Right kidney (tissue), 1 donor: ENCODE measurements at regions not wholly inside any gene's neighbourhood (a gene's known extent, or its start where the extent isn't known, plus 50 kb on each side); places are given as distances from the start of the nearest gene placed in this dataset.
"Not testable (repeated sequence)": the region's sequence is repeated elsewhere in the genome, so short reads cannot be mapped to it uniquely, and the experiment has no call there.

Source experiments
- DNase-seq: peaks from one replicate; pipeline ENCODE4 v3.0.0-alpha.2; 2016

GRCh38 chr2:40700231-40700954, 248.5 kb upstream of the SLC8A1 start:
- DNase-seq = no peak

DNA sequence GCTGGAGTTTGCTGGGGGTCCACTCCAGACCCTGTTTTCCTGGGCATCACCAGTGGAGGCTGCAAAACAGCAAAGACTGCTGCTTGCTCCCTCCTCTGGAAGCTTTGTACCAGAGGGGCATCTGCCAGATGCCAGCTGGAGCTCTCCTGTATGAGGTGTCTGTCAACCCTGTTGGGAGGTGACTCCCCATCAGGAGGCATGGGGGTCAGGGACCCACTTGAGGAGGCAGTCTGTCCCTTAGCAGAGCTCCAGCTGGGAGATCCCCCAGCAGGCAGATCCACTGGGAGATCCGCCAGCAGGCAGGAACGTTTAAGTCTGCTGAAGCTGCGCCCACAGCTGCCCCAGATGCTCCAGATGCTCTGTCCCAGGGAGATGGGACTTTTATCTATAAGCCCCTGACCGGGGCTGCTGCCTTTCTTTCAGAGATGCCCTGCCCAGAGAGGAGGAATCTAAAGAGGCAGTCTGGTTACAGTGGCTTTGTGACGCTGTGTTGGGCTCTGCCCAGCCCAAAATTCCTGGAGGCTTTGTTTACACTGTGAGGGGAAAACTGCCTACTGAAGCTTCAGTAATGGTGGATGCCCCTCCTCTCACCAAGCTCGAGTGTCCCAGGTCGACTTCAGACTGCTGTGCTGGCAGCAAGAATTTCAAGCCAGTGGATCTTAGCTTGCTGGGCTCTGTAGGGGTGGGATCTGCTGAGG, 260.5 kb upstream of the SLC8A1 start:
- DNase-seq = not testable (repeated sequence)

- DNase-seq = no peak
Measured at GRCh38 chr2:40716879-40717278, 265.0 kb upstream of the SLC8A1 start.

DNA sequence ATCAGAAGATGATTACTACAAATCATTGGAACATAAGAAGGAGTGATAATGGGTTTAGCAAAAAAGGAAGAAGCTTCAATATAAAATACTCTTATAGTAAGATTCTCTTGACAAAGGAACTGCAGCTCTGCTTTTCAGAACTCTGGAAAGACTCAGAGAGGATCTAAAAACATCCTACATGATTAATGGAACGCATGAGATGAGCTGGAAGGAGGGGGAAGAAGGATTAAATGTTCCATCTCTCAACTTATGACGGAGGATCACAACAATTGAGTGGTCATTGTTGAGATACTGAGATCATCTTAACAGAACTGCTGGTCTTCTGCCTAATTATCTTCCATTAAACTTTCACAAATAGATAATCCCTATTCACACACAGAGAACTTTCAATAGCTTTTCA, 267.5 kb upstream of the SLC8A1 start:
- no peak for DNase-seq

DNA sequence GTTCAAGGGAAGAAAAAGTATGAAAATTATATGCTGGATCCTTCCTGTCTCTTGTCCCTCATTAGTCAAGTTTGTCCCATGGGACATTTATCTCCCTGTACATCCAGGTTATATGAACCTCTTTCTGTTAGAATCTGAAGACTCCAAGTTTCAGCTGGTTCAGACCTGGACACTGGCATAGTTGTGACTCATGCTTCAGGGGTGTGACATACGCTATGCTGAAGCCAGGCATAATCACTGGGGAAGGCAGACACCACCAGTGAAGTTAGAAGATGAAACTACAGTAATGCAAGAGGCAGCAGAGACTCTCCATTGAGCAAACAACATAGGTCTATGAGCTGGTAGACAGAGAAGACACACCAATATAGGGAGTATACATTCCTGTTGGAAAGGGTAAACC, 269.7 kb upstream of the SLC8A1 start:
- no peak for DNase-seq

GRCh38 chr2:40723194-40723593, 271.3 kb upstream of the SLC8A1 start:
- no peak for DNase-seq

GRCh38 chr2:40725040-40725439, 273.1 kb upstream of the SLC8A1 start:
- DNase-seq = no peak

DNA sequence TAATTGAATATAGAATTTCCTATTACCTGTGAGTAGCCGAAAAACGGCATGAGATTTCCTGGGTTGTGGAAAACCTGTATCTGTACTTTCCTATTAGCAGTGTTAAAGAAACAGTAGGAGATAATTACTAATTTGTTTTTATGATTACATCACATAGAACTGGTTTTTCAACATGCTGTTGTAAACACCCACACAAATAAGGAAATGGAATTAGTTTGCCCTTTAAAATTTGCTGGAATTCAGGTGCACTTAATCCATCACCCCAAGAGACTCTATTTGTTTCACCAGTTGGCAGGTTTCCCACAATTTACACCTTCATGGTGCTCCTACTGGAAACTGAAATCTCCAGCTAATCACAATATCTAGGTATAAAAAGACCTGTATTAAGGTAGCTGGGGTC, 274.1 kb upstream of the SLC8A1 start:
- no peak for DNase-seq

GRCh38 chr2:40734797-40735196, 282.9 kb upstream of the SLC8A1 start:
- no peak for DNase-seq

GRCh38 chr2:40737180-40737579, 285.3 kb upstream of the SLC8A1 start:
- no peak for DNase-seq

GRCh38 chr2:40740419-40740818, 288.5 kb upstream of the SLC8A1 start:
- DNase-seq = no peak

DNA sequence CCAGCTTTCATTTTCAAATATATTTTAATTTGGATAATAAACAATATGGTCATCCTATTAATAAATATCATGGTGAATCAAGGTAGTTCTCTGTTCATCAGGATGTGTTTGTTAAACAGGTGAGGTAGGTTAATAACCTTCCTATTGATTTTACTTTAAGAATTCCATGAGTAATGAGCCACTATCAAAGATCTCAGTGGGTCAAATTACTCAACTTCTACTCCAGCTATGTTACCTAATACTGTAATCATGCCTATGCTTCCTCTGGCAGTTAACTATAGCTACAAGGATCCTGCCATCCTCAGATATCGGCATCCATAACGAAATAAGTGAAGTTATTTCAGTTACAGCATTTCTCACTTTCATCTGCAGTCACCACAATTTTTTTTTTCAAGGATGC, 289.6 kb upstream of the SLC8A1 start:
- no peak for DNase-seq

DNA sequence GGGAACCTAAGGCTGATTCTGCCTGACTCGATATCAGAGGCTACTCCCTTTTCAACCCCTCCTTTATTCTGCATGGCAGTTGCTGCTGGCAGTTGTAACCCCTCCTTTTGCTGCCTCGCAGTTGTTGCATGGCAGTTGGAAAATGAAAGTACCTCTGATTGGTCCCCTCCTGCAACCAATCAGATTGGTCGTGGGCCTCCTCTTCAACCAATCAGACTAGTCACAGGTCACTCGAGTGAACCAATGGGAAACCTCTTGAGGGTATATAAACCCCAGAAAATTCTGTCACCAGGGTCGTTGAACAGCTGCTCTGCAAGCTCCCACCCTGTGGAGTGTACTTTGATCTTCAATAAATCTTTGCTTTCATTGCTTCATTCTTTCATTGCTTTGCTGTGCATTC, 294.3 kb upstream of the SLC8A1 start:
- DNase-seq = no peak

- no peak for DNase-seq
Measured at GRCh38 chr2:40751981-40752380, 300.1 kb upstream of the SLC8A1 start.

DNA sequence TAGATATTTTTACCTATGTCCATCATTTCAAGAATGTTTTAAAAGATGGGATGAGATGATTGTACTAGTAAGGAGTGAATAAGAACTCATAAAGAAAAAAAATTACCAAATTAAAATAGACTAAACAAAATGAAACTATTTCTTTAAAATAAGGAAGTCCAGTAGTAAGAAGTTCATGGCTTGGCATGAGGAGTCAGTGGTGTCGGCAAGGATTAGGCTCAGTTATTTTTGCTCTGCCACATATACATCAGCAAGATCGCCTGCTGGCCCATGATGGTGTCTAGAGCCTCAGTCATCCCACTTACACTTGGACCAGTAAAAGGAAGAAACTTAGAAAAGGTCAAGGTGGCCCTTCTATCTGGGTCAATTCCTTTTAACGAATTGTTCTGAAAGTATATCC, 300.9 kb upstream of the SLC8A1 start:
- no peak for DNase-seq

DNA sequence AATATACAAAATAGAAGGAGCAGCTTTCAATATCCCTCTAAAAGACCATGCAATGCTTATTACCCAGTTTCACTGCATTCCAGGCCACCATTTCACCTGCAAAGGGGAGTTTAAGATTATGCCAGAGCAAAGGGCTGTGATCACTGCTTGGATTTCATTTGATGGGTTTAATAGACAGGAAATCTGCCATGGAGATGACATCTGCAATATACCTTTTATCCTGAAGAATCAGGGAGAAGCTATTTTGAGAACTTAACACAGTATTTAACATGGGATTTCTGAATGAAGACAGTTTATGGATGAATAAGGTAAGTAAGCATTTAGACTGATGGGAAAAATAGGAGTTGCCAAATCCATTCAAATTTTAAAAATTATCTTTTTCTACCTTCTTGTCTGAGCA, 303.0 kb upstream of the SLC8A1 start:
- no peak for DNase-seq

DNA sequence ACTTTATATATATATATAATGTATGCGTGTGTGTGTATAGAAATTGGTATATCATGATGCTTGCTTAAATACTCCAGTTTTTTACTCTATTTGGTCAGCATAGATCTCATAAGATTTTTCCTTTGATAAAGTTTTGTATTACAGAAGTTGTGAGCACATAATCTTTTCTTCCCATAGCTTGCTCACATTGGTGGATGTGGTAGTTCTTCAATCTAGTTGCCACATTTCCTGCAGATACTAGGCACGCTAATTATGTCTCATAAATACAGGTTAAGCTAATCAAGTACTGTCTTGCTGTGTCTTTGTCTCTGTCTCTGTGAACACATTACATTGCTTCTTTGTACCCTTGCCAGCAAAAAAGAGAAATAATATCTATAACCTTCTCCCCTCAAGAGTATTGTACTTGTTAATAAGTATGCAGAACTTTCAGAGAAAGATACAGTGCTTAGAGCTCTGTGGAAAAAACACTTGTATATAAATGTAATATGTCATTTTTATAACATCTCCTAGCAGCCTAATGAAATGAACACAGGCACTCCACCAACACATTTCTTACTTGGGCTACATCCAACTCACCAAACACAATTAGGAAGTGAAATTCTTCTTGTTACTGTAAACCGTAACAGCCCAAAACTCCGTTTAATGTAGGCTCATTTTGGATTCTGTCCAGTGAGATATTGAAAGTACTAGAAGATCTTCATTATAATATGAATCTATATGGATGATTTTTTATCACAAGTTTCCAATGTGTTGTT, 306.7 kb upstream of the SLC8A1 start:
- DNase-seq = no peak

- no peak for DNase-seq
Measured at GRCh38 chr2:40760071-40760666, 308.3 kb upstream of the SLC8A1 start.

GRCh38 chr2:40773291-40773690, 321.4 kb upstream of the SLC8A1 start:
- no peak for DNase-seq

DNA sequence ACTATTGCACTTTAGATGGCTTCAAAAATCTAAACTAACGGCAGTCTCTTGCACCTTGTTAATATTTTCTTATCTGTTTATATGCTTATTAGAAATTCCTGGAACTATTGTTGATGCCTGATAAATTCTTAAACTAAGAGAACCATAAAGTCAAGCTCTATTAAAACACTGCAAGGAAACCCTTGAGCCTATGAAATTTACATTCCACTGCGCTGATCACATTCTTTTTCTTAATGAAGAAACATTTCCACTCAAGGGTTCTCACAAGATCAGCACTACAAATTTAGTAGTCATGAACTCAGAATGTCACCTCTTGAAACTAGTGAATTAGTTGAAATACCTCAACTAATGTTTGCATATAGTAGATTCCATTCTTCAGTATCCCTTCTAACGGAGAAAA, 331.8 kb upstream of the SLC8A1 start:
- DNase-seq = no peak

DNA sequence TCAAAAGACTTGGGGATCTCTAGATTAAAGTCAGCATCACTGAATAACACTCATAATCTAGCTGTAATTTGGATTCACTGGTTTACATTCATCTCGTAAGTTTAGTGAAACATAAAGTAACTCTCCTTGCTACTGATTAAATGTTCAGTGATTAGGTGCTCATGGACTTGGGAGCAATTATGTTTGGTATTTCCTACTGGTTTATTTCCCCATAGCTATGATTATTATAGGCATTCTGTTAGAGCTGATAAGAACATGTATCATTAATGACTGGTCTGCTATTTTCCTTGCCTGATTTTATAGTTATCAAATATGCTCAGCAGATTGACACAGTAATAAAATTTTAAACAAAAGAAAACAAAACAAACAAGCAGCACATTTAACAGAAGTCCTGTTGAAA, 334.7 kb upstream of the SLC8A1 start:
- DNase-seq = no peak

DNA sequence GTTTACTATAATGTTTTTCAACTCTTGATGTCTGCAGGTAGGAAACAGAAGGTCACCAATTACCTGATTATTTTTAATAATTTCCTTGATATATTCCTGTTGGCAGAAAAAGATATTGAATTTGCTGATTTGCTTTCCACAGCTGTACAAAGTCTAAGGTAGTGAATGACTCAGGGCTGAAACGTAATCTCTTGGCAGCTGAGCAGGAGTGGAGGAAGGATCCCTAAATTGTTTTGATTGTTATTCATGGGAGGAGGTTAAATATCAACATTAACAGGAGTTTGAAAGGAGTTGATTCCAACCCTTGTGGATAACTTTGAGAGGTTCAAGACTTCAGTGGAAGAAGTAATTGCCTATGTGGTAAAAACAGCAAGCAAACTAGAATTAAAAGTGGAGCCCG, 345.2 kb upstream of the SLC8A1 start:
- DNase-seq = no peak

GRCh38 chr2:40803900-40804299, 352.0 kb upstream of the SLC8A1 start:
- DNase-seq = no peak
